ENCODE measurements at regions not wholly inside any gene's neighbourhood (a gene's known extent, or its start where the extent isn't known, plus 50 kb on each side); places are given as distances from the start of the nearest gene placed in this dataset.

DNA sequence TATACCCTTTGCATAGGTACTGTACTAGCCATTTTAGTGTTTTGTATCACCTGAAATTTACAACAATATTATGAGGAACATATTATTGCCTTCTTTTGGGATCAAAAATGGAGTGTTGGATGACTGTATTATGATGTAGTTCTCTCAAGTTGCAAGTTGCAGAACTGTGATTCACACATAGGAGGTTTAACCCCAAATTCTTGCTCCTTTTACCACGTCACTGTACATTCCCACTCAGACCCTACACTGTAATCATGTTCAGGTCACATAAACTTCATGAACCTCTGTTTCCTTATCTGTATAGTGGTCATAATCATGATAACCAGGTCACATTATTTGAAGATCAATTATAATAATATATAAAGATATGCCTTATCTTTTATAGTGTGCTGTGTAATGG, 925.1 kb upstream of the TENM4 start:
- Mint-ChIP-seq H3K27me3 (no peaks in the 10 kb centered on the region), H3K4me3 (no peak overlapping the region), H3K4me1 (ENCODE audit: low read depth) (no peaks in the 10 kb centered on the region), H3K9me3 (ENCODE audit: low read depth) (peaks cover 5% of the 10 kb centered on the region), H3K36me3 (no peaks in the 10 kb centered on the region), H3K27ac (no peak overlapping the region)

DNA sequence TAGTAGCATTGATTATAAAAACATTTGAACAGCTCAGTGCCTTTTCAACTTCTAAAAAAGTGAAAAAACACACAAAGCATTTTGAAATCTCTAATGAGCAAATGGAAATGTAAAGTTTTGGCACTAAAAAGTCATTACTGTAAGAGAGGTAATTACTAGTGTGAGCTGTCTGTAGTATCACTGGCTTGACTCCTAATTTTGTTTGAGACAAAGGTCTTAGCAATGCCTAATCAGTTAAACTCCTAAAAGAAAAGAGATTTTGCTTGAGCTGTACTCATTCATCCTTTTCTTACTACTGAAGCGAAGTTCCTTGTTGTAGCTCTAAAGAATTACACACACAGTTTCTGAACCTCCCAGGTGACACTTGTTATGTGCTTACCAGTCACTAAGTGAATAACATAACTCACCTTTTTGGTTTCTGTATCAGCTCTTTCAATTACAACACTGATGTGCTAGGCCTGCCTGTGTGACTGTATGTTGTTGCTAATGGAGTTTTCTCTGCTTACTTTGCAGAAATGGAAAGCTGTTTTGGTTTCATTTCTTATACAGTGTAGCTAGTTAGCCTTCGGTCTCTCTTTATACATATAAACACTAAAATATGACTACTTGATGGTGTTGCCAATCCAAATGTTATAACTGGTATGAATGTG, 924.4 kb upstream of the TENM4 start:
- no peaks in the 10 kb centered on the region for H3K36me3 Mint-ChIP-seq
- H3K4me1 Mint-ChIP-seq (ENCODE audit: low read depth), result no peaks in the 10 kb centered on the region
- H3K27ac Mint-ChIP-seq, result no peak overlapping the region
- H3K4me3 Mint-ChIP-seq, result no peak overlapping the region
- no peaks in the 10 kb centered on the region for H3K27me3 Mint-ChIP-seq
- H3K9me3 Mint-ChIP-seq (ENCODE audit: low read depth), result peaks cover 5% of the 10 kb centered on the region

DNA sequence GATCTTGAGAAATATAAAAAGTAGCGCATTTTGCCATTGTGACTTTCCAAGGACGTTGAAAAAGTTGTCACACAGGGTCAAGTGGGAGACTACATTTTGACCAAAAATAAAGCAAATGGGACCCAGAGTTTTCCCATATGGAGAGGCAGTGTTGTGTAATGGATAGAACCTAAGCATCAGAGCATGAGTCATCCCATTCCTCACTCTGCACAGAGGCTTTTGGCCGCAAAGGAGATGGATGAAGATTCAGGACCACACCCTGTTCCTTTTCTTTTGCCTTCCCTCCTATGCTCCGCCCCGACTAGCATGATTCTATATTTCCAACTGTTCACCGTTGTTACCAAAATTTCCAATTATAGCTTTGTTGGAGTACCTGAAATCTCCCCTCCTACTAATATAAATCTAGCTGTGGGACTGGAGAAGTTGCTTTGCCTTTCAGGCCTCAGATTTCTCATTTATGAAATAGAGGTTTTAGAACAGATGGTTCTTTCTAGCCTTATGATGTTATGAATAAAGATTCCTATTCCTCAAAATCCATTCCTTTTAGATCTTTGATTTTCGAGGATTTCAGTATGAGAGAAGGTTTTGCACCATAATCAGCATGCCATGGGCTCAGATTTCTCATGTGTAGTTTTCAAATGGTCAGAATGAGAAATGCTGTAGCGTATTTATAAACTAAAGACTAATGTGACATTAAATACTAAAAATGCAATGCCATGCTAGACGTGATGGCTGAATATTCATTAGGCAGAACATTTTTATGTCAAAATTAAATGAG, 921.9 kb upstream of the TENM4 start:
- no peak overlapping the region for H3K27ac Mint-ChIP-seq
- H3K9me3 Mint-ChIP-seq (ENCODE audit: low read depth), result peaks cover 5% of the 10 kb centered on the region
- H3K4me1 Mint-ChIP-seq (ENCODE audit: low read depth), result no peaks in the 10 kb centered on the region
- no peaks in the 10 kb centered on the region for H3K36me3 Mint-ChIP-seq
- H3K4me3 Mint-ChIP-seq, result no peak overlapping the region
- H3K27me3 Mint-ChIP-seq, result no peaks in the 10 kb centered on the region

DNA sequence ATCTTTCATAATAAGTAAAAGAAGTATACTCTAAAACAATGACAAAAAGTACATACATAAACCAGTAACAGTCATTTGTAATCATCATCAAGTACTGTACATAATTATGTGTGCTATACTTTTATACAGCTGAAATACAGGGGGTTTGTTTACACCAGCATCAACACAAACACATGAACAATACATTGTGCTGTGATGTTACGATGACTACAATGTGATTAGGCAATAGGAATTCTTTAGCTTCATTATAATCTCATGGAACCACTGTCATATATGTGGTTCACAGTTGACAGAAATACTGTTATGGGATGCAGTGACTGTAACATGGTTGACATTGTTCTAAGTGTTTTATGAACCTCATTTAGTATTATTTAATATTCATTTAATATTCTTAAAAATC, 914.4 kb upstream of the TENM4 start:
- H3K4me1 Mint-ChIP-seq (ENCODE audit: low read depth), result no peaks in the 10 kb centered on the region
- H3K27me3 Mint-ChIP-seq, result no peaks in the 10 kb centered on the region
- peaks cover 3% of the 10 kb centered on the region for H3K9me3 Mint-ChIP-seq (ENCODE audit: low read depth)
- H3K27ac Mint-ChIP-seq, result no peak overlapping the region
- no peaks in the 10 kb centered on the region for H3K36me3 Mint-ChIP-seq
- no peak overlapping the region for H3K4me3 Mint-ChIP-seq

DNA sequence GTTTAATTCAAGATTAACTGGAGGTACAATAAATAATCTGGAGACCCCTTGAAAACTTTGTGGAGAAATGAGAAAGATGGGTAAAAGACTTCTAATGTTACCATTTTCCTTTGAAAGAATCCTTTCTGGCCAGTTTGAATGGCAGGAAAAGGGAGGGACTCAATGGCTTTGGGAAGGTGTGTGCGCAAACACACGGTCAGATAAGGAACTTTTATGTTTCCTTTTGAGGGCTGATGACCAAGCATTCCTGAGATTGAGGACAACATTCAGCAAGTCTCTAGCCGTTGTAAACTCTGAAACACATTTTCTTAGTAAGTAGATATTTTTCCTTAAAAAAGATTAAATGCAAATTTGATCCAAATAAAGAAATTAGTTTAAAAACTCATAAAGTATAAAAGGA, 909.7 kb upstream of the TENM4 start:
- Mint-ChIP-seq H3K27ac (no peak overlapping the region), H3K9me3 (ENCODE audit: low read depth) (peaks cover 4% of the 10 kb centered on the region), H3K4me1 (ENCODE audit: low read depth) (no peaks in the 10 kb centered on the region), H3K27me3 (no peaks in the 10 kb centered on the region), H3K4me3 (no peak overlapping the region), H3K36me3 (no peaks in the 10 kb centered on the region)

DNA sequence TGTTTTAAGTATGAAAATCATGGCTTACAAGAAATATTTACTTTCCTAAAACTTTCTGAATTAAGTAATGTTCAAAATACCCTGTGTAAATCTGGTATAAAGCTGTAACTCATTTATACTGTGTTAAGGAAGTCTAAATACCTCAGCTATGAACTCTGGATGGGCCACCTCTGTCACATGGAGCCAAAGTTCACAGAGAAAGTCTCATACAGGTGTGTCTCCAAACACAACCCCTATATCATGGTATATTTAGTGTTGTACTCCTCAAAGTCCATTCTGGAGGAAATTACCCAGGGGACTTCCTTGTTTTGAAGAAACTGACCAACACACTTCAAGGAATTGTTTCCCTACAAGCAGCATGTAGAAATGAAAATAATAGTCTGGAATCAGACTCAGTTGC, 909.2 kb upstream of the TENM4 start:
- Mint-ChIP-seq H3K9me3 (ENCODE audit: low read depth) (peaks cover 4% of the 10 kb centered on the region), H3K4me1 (ENCODE audit: low read depth) (no peaks in the 10 kb centered on the region), H3K27ac (no peak overlapping the region), H3K27me3 (no peaks in the 10 kb centered on the region), H3K4me3 (no peak overlapping the region), H3K36me3 (no peaks in the 10 kb centered on the region)

DNA sequence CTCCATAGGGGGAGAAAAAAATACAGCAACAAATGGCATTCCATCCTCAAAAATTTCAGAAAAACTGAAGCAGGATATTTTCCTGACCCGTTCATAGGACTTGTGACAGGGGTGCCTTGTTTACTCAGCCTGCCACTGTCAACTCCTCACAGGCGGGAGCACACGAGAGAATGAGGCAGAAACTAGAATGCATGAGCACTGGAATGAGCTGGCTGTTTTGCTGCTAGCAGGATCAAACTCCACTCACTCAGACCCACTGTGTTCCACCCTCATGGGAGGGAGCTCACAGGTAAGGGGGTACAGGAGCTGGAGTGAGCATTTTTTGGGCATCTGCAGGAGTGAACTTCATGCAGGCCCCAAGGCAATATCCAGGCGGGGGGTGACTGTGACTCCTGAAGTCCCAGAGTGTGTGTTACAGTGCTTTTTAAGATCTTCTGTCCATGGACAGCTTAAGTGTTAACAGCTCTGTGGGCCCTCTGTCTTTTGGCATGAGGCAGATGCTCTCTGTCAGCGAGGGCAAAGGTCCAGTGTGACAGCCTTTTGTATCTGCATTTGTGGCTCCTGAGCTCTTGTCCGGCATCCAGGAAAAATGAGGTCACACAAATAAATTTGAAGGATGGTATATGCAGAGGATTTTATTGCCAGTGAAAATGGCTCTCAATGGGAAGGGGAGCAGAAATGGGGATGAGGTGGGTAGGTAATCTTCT, 905.7 kb upstream of the TENM4 start:
- Mint-ChIP-seq H3K4me1 (ENCODE audit: low read depth) (no peaks in the 10 kb centered on the region), H3K4me3 (no peak overlapping the region), H3K9me3 (ENCODE audit: low read depth) (peaks cover 4% of the 10 kb centered on the region)

DNA sequence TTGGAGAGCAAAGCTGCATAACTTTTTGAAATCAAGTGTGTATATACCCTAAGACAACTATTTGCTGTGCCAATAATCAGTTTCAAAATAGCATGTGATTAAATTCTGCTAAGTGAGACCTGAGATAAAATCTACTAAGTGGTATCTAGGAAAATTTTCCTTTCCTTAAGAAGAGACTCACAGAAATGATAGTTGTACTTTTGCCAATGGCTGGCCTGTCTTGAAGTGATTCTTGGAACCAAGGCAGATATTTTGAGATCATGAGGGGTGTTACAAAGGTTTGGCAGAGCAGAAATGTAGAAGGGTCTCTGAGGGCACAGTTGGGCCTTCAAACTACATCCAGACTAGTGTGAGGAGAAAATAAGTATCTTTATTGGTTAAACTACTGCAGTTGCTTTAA, 902.6 kb upstream of the TENM4 start:
- Mint-ChIP-seq H3K4me1 (ENCODE audit: low read depth) (no peaks in the 10 kb centered on the region), H3K36me3 (no peaks in the 10 kb centered on the region), H3K4me3 (no peak overlapping the region), H3K27ac (no peak overlapping the region), H3K9me3 (ENCODE audit: low read depth) (no peaks in the 10 kb centered on the region), H3K27me3 (no peaks in the 10 kb centered on the region)

More for the DNA sequence above, 905.7 kb upstream of the TENM4 start:
- Mint-ChIP-seq H3K36me3 (no peaks in the 10 kb centered on the region), H3K27ac (no peak overlapping the region), H3K27me3 (no peaks in the 10 kb centered on the region)

DNA sequence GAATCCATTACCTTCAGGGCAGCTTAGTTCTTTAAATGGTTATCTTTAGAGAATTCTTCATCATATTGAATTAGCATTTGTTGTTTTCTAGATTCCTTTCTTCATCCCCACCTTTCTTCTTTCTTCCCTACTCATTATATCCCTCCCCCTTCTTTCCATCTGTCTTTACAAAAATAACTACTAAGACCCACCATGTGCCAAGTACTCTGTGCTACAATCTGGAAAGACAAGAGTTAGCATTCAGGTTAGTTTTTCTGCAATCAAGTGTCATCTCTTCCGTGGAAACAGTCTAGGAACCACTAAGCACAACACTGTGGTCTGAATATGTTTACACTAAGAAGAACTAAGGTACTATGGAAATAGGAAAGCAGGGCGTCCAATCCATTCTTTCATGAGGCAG, 897.4 kb upstream of the TENM4 start:
- no peak overlapping the region for H3K27ac Mint-ChIP-seq
- H3K27me3 Mint-ChIP-seq, result no peaks in the 10 kb centered on the region

DNA sequence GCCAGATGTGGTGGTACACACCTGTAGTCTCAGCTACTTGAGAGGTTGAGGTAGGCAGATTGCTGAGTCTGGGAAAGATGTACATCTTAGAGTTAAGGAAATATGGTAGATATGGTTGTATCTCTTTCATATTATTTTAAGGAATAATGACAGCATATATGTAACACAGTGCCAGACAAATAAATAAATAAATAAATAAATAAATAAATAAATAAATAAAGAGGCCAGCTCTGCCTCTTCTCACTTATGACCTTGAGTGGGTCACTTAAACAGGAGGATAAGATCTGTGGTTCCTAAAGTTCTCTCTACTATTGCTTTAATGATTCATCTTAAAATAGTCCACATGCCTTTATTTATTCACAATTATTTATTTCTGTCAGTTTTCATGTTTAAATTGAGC, 890.9 kb upstream of the TENM4 start:
- H3K27me3 Mint-ChIP-seq, result no peaks in the 10 kb centered on the region
- H3K27ac Mint-ChIP-seq, result no peak overlapping the region
- peaks cover 4% of the 10 kb centered on the region for H3K9me3 Mint-ChIP-seq (ENCODE audit: low read depth)
- no peaks in the 10 kb centered on the region for H3K36me3 Mint-ChIP-seq
- H3K4me1 Mint-ChIP-seq (ENCODE audit: low read depth), result no peaks in the 10 kb centered on the region
- H3K4me3 Mint-ChIP-seq, result no peak overlapping the region

More for the DNA sequence above, 897.4 kb upstream of the TENM4 start:
- Mint-ChIP-seq H3K4me3 (no peak overlapping the region), H3K4me1 (ENCODE audit: low read depth) (no peaks in the 10 kb centered on the region), H3K36me3 (no peaks in the 10 kb centered on the region), H3K9me3 (ENCODE audit: low read depth) (peaks cover 8% of the 10 kb centered on the region)

DNA sequence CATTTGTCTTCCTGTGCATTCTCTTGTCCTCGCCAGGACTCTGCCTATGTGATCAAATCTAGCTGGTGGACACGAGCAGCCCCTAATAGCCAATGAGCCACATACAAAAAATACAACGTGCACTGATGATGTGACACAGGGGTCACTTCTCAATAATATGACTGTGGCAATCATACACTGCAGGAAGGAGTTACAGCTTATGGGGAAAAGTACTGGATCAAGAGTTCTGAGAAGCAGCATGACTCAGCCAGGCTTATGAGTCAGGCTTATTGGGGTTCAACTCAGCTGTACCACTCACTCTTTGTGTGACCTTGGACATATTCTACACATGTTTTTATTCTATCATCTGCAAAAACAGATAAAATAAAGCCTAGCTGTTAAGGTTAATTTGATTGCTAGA, 889.4 kb upstream of the TENM4 start:
- H3K27ac Mint-ChIP-seq, result no peak overlapping the region

DNA sequence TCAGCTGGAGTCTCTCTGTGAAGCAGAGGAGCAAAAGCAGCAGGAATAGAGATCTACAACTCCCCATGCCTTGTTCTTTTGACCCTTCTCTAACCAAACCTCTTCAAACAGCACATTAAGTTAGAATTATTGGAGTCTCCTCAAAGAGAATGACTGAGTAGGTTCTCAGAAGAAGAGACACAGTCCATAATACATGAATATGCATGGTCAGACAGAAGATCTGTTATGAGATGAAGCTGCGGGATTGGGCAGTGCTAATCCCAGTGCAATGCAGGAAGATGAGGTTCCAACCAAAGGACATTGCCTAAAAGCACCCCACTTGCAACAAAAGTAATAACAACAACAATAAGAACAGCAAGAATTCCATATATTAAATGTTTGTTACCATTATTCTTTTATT, 887.9 kb upstream of the TENM4 start:
- H3K4me3 Mint-ChIP-seq, result no peak overlapping the region
- no peak overlapping the region for H3K27ac Mint-ChIP-seq
- H3K9me3 Mint-ChIP-seq (ENCODE audit: low read depth), result no peaks in the 10 kb centered on the region
- H3K27me3 Mint-ChIP-seq, result no peaks in the 10 kb centered on the region
- no peaks in the 10 kb centered on the region for H3K4me1 Mint-ChIP-seq (ENCODE audit: low read depth)
- no peaks in the 10 kb centered on the region for H3K36me3 Mint-ChIP-seq

More for the DNA sequence above, 889.4 kb upstream of the TENM4 start:
- Mint-ChIP-seq H3K27me3 (no peaks in the 10 kb centered on the region), H3K4me3 (no peak overlapping the region), H3K4me1 (ENCODE audit: low read depth) (no peaks in the 10 kb centered on the region), H3K9me3 (ENCODE audit: low read depth) (no peaks in the 10 kb centered on the region), H3K36me3 (no peaks in the 10 kb centered on the region)

DNA sequence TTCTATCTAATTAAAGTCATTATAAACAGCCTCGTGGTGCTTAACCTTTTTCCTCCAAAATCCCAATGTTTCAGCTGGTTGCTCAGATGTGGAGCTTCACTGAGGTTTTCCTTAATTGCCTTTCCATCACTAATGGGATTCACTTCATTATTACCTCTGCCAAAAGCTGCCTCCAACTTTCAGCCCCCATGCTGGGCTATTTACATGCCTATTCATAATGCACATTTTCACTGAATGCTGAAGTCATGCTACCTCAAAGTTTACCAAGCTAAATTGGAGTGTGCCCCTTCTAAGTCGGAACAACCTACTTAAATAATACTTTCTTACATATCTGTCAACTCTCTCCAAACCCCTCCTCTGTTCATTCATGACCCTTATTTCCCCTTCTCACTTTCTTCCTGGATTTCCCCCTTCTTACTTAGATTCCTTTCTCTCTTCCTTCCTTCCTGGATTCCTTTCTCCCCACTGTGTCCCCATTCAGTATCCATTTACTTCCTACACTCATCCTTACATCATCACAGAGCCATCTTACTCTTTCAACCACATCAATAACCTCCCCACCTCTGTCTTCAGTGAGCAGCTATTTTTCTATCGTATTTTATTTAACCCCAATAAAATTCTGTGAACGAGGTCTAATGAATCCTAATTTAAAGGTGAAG, 887.3 kb upstream of the TENM4 start:
- Mint-ChIP-seq H3K27me3 (no peaks in the 10 kb centered on the region), H3K27ac (no peak overlapping the region), H3K4me3 (no peak overlapping the region), H3K36me3 (no peaks in the 10 kb centered on the region), H3K9me3 (ENCODE audit: low read depth) (peaks cover 4% of the 10 kb centered on the region), H3K4me1 (ENCODE audit: low read depth) (no peaks in the 10 kb centered on the region)

DNA sequence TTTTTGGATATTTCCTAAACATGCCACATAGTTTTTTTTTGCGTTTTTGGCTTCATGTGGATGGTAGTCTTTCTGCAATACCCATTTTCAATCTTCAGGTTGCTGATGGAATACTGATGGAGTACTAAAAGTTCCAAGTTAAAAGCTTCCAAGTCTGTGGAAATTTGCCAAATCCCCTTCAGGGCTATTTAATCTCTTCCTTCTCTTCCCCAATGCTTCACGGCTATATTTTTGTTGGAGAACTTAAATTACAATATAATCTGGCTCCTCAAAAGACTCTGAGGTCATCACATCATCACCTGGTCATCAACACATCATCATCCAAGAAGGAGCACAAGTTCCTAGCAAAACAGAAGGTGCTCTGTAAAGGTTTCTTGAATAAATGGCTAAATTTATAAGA, 881.0 kb upstream of the TENM4 start:
- H3K9me3 Mint-ChIP-seq (ENCODE audit: low read depth), result peaks cover 6% of the 10 kb centered on the region
- H3K4me1 Mint-ChIP-seq (ENCODE audit: low read depth), result no peaks in the 10 kb centered on the region
- no peak overlapping the region for H3K4me3 Mint-ChIP-seq
- H3K27ac Mint-ChIP-seq, result no peak overlapping the region
- H3K36me3 Mint-ChIP-seq, result no peaks in the 10 kb centered on the region
- no peaks in the 10 kb centered on the region for H3K27me3 Mint-ChIP-seq

DNA sequence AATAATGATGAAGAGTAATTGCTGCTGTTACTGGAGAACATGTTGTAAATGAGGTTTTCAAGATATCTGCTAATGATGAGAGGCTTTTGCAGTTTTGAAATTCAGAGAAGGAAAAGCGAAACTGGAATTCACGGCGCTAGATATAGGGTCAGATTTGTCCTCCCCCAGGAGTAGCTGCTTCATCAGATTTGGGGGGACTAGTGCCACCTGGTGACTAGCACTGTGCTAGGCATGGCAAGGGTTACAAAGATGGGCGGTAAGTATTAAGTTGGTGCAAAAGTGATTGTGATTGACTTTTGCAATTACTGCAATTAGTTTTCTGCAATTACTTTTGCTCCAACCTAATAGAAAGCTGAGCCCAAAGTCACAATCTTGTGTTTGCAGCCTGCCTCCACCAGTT, 879.9 kb upstream of the TENM4 start:
- Mint-ChIP-seq H3K27me3 (no peaks in the 10 kb centered on the region), H3K36me3 (no peaks in the 10 kb centered on the region), H3K4me1 (ENCODE audit: low read depth) (no peaks in the 10 kb centered on the region), H3K27ac (no peak overlapping the region), H3K4me3 (no peak overlapping the region), H3K9me3 (ENCODE audit: low read depth) (peaks cover 6% of the 10 kb centered on the region)
